ENCODE measurements at regions not wholly inside any gene's neighbourhood (a gene's known extent, or its start where the extent isn't known, plus 50 kb on each side); places are given as distances from the start of the nearest gene placed in this dataset.

DNA sequence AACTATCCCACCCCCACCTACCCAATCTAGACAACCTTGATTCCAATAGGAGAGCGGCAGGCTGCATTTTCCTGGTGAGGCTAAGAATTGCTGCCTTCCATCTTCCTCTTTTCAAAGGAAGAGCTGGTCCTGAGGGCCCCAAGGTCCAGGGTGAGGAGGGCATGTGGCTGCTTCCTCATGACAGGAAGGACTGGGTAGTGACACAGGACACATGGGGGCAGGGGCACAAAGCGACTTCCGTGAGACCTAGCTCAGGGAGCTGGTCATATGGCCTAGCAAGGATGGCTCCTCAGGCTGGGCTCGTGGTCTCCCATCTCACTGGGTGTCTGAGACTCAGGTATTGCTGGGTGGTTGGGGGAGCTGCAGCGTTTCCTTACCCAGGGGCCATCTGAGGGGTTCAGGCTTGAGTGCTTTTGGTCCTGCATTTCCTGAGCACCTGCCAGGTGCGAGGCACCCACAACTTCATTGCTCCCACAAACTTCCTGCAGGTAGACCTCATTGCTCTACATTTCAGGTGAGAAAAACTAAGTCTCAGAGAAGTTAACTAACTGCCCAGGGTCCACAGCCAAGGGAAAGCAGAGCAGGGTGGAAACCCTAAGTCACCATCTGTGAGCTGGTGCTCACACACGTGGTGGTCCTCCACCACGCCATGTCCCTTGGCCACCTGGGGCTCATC is 160.0 kb upstream of the TLE3 start:
- no peak overlapping the region for H3K4me3 ChIP-seq
- peaks cover 9% of the 10 kb centered on the region for H3K4me1 ChIP-seq (replicated peaks)
- no peaks in the 10 kb centered on the region for H3K27me3 ChIP-seq (replicated peaks)

DNA sequence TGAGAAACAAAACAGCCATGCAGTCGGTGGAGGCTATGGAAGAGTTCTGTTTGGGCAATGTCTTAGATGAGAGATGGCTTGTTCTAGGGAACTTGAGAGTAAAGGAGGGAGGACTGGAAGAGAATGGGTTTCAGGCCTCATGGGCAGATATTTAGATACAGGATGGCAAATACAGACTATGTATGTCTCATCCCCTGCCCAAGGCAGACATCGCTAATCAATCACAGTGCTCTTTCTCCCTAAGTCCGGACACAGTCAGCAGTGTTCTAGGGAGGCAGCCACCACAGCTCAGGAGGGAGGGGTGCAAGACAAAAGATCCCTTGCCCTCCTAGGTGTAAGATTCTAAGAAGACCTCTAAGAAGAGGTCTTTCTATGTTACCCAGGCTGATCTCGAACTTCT is 159.3 kb upstream of the TLE3 start:
- H3K27ac ChIP-seq: no peak overlapping the region
- no peaks in the 10 kb centered on the region for H3K27me3 ChIP-seq (replicated peaks)
- H3K36me3 ChIP-seq: no peaks in the 10 kb centered on the region
- H3K9me3 ChIP-seq (replicated peaks): no peaks in the 10 kb centered on the region
- no peak for DNase-seq (ENCODE audit: low read depth in 1 of 2, low spot score in 2 of 2)
- no peak overlapping the region for H3K4me3 ChIP-seq
- peaks cover 9% of the 10 kb centered on the region for H3K4me1 ChIP-seq (replicated peaks)

More for the DNA sequence above, 160.0 kb upstream of the TLE3 start:
- no peaks in the 10 kb centered on the region for H3K9me3 ChIP-seq (replicated peaks)
- H3K36me3 ChIP-seq: no peaks in the 10 kb centered on the region
- no peak for DNase-seq (ENCODE audit: low read depth in 1 of 2, low spot score in 2 of 2)
- H3K27ac ChIP-seq: no peak overlapping the region

DNA sequence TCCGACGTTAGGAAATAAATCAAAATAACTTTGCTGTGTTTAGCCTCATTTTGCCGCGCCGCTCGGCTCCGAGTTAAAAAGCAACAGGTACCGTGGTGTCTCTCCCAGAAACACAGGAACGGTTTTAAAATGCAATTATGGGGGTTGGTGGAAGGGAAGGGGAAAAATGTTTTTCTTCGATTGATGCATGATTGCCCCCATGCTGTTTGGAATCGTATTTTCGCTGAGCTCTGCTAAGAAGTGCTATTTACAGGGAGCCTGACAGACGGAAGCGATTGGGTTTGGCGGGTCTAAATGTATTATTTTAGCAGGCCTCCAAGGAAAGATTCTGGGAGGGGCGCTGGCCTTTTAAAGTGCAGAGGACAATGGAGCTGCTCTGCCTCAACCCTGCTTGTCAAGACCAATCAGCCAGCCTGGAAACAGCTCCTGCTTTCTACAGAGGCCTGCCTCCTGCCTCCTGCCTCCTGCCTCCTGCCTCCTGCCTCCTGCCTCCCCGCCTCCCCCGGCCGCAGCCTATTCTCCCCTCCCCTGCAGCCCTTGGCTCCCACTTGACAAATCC is 156.7 kb upstream of the TLE3 start:
- Histone ChIP-seq H3K36me3 (no peaks in the 10 kb centered on the region), H3K4me1 (replicated peaks) (no peaks in the 10 kb centered on the region), H3K27me3 (replicated peaks) (no peaks in the 10 kb centered on the region), H3K27ac (no peak overlapping the region), H3K4me3 (no peak overlapping the region), H3K9me3 (replicated peaks) (no peaks in the 10 kb centered on the region)
- DNase-seq (ENCODE audit: low read depth in 1 of 2, low spot score in 2 of 2): no peak

DNA sequence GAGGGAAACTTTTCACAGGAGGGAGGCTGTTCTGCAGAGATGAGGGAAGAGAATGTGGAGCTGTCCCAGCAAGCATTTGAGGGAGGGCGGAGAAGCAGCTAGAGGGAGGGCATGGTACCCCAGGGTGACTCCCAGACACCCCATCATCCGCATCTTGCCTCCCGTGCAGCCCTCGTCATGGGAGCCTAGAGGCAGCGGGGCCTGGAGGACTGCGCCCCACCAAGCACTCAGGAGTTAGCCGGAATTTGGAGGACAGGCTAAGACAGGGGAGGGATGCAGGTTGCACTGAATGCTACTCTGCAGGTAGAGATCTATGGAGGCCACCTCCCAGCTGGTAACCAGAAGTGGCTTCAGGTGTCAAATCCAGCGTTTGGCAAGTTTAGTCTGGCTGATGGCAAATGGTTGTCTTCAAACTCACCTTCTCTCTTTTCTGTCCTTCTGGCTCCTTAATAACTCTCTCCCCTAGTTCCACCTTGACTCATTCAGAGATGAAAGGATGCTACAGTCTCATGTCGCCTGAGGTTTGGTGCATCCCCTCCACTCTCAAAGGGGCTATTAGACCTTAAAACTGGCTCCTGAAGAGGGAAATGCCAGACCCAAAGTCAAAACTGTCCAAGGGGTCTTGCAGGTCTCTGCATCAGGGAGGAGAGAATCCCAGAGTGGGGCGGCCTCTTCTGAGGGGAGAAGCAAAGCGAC is 155.9 kb upstream of the TLE3 start:
- Histone ChIP-seq H3K27ac (no peak overlapping the region), H3K27me3 (replicated peaks) (no peaks in the 10 kb centered on the region), H3K4me1 (replicated peaks) (no peaks in the 10 kb centered on the region), H3K36me3 (no peaks in the 10 kb centered on the region), H3K9me3 (replicated peaks) (no peaks in the 10 kb centered on the region), H3K4me3 (no peak overlapping the region)
- no peak for DNase-seq (ENCODE audit: low read depth in 1 of 2, low spot score in 2 of 2)

DNA sequence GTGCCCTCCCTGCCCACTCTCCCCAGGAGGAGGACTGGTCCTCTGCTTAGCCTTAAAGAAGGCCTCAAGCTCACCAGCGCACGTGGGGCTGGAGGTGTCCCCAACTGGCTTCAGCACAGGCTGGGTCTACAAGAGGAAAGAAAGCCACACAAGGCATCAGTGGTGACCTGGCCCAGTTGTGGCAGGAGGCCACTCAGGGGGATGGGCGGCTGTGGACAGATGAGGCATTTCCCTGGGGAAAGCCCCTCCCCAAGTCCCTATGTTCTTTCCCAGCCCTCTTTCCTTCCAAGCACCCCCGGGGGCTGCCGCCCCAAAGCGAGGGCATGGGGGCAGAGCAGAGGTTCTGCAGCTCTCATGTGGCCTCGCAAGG is 155.2 kb upstream of the TLE3 start:
- Histone ChIP-seq H3K4me1 (replicated peaks) (no peaks in the 10 kb centered on the region), H3K4me3 (no peak overlapping the region), H3K36me3 (no peaks in the 10 kb centered on the region), H3K27ac (no peak overlapping the region), H3K27me3 (replicated peaks) (no peaks in the 10 kb centered on the region), H3K9me3 (replicated peaks) (no peaks in the 10 kb centered on the region)
- DNase-seq (ENCODE audit: low read depth in 1 of 2, low spot score in 2 of 2): no peak

DNA sequence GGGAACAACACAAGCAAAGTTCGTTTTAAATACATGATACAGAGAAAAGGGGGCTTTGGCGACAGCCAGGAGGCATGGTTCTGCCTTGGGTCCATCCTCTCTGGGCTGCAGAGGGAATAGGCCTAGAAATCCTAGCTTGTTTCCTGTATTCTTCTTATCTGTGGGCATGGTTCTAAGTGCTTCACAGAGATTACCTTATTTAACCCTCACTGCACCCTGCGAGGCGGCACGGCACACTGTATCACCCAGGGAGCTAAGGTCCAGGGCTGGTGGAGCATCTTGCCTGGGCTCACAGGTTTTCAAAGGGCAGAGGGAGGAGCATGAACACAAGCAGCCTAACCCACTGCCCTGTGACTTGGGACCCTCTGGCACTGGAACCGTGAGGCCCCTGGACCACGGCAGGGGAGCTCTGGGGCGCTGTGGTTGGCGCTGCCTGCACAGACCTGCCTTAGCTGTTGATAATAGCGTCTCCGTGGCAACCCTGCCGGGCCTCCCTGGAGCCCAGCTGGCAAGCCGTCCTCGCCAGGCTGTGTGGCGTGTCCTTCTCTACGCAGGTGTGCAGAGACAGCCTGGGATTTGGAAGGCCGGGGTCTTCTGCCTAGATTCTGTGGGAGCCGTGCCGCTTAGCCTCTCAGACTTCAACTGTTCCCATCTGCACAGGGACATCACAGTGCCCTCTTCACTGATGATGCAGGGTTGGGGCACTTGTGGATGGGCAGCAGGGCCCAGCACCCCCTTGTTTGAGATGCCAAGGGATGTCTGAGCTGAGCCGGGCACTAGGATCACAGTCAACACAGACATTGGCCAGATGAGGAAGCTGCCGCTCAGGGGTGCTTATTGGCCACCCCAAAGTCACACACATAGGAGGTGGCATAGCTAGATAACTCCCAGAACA is 154.6 kb upstream of the TLE3 start:
- Histone ChIP-seq H3K9me3 (replicated peaks) (no peaks in the 10 kb centered on the region), H3K27ac (no peak overlapping the region), H3K4me3 (no peak overlapping the region), H3K4me1 (replicated peaks) (no peaks in the 10 kb centered on the region), H3K27me3 (replicated peaks) (no peaks in the 10 kb centered on the region), H3K36me3 (no peaks in the 10 kb centered on the region)
- no peak for DNase-seq (ENCODE audit: low read depth in 1 of 2, low spot score in 2 of 2)

DNA sequence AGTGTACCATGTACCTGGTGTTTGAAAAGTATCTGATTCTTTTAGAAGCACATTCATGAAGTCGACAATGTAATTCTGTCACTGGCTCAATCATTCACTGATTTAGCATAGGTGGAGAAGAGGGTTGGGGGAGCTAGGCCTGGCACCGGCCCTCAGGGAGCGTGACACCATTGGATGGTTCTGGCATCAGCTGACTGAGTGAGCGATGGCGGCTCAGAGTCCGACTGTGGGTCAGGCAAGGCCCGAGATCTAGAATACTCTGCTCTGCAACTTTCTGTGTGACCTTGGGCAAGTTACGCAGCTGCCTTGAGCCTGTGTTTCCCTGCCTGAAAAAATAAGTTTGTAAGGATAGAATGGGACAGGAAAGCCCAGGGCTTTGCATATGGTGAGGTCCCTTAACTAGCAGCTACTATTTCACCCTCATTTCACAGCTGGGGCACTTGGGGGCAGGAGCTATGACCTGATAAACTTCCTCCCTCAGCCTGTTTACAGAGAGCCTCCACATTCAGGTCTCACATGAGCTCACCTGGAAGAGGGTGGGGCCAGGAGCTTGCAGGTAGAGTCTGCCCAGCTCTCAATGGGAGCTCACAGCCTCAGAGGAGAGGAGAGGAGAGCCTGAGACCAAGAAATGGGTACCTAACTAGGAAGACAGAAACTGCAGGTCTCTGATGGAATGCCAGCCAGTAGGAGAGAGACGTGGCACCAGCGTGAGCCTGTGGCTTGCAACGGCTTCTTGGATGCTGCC is 153.7 kb upstream of the TLE3 start:
- Histone ChIP-seq H3K4me3 (no peak overlapping the region), H3K9me3 (replicated peaks) (no peaks in the 10 kb centered on the region), H3K4me1 (replicated peaks) (peaks cover 2% of the 10 kb centered on the region), H3K27ac (no peak overlapping the region), H3K36me3 (no peaks in the 10 kb centered on the region), H3K27me3 (replicated peaks) (no peaks in the 10 kb centered on the region)
- DNase-seq (ENCODE audit: low read depth in 1 of 2, low spot score in 2 of 2): no peak

DNA sequence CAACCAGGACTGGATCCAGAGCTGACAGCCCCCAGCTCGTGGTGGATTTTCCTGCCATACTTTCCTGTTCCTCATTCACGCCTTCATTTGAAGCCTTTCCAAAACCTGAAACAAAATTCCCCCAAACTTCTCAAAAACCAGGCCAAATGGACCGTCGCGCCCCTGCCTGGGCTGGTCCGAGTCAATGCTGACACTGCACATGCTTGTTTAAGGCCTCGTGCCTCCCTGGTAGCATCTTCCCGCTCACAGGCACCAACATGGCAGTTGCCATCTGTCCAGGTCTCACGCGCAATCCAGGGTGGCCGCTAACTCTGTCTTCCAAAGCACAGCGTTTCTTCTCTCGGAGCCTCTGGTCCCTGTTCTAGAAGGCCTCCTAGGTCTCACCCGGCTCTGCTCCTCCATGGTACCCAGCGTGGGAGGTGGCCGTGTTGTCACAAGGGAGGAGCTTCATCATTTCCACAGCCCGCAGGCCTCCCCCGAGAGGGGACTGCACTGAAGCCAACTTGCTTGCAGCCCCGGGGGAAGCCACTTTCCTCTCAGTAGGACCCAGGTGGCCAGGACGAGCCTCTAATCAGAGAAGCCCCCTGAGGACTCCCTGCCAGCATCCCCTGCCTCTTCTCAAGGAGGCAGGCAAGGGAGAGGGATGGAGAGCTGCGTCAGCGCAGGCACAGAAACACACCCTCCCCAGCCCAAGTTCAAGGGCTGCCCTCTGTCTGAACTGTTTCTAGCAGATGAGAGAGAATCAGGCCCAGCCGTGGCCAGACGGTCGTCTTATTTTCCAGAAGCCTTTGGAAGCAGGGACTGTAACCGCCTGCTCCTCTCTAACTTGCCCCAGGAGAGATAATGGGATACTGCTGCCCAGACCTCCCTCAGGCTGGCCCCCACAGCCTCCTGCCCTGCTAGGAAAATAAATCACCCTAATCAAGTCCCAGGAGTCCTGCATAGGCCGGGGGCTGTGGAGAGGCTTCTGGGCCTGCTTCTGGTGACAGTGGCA is 152.8 kb upstream of the TLE3 start:
- H3K27ac ChIP-seq: no peak overlapping the region
- no peak overlapping the region for H3K4me3 ChIP-seq
- DNase-seq (ENCODE audit: low read depth in 1 of 2, low spot score in 2 of 2): no peak
- no peaks in the 10 kb centered on the region for H3K36me3 ChIP-seq
- H3K4me1 ChIP-seq (replicated peaks): peaks cover 9% of the 10 kb centered on the region
- H3K9me3 ChIP-seq (replicated peaks): no peaks in the 10 kb centered on the region
- H3K27me3 ChIP-seq (replicated peaks): no peaks in the 10 kb centered on the region

DNA sequence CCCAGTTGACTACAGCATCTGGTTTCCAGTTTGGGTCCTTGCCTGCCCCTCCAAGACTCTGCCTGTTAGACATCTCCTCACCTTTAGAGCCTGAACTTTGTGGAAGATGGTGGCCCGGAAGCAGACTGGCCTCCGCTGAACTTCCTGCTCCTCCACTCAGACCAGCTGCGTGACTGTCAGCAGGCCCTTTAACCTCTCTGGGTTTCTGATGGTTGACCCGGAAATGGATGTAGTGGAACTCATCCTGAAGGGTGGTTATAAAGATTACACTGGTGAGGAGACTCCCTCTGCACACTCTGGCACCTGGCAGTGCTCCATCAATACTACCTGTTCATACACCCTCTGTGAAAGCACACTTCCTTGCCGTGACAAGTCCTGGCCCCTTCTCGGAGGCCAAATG is 151.9 kb upstream of the TLE3 start:
- no peak overlapping the region for H3K4me3 ChIP-seq
- H3K27ac ChIP-seq: no peak overlapping the region
- H3K9me3 ChIP-seq (replicated peaks): no peaks in the 10 kb centered on the region
- DNase-seq (ENCODE audit: low read depth in 1 of 2, low spot score in 2 of 2): no peak
- H3K27me3 ChIP-seq (replicated peaks): no peaks in the 10 kb centered on the region
- H3K4me1 ChIP-seq (replicated peaks): peaks cover 9% of the 10 kb centered on the region
- no peaks in the 10 kb centered on the region for H3K36me3 ChIP-seq

DNA sequence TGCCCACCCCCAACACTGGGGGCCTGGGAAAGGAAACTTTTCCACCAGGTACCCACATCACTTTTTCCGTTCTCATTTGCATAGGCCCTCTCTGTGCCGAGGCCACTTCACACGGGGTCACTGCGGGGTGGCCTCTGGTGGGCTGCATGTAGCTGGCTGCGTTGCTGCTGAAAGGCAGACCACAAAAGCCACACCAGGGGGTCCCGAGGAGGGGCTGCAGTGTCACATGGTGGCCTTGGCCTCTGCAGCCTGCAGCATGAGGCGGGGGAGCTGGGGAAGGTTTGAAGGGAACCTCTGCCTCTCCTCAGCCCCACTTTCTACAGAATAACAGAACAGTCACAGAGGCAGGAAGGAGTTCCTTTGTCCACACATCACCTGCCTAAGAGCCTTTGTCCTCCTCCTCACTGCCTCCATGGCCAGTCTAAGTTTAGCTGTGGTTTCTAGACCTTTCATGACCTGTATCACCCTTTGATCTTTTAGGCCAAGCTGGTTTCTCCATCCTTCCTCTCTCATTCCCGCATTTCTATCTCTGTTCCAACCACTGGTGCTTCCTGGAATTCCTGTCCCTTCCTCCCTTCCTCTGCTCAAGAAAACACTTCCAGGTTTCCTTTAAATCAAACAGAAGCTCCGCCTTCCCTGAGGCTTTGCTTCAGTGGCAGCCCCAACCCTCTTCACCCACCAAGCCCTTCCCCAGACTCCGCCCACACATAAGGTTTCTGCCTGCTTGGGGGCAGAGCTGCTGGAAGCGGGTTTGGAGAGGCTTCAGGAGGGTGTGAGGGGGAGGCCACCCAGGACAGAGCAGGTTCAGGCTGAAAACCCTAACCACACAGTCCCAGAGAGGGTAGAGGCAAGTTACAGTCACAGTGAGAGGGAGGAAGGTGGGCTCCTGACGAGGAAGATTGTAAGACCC is 150.7 kb upstream of the TLE3 start:
- no peaks in the 10 kb centered on the region for H3K36me3 ChIP-seq
- H3K27ac ChIP-seq: no peak overlapping the region
- DNase-seq (ENCODE audit: low read depth in 1 of 2, low spot score in 2 of 2): no peak
- no peaks in the 10 kb centered on the region for H3K27me3 ChIP-seq (replicated peaks)
- H3K9me3 ChIP-seq (replicated peaks): no peaks in the 10 kb centered on the region
- H3K4me1 ChIP-seq (replicated peaks): peaks cover 9% of the 10 kb centered on the region
- no peak overlapping the region for H3K4me3 ChIP-seq

DNA sequence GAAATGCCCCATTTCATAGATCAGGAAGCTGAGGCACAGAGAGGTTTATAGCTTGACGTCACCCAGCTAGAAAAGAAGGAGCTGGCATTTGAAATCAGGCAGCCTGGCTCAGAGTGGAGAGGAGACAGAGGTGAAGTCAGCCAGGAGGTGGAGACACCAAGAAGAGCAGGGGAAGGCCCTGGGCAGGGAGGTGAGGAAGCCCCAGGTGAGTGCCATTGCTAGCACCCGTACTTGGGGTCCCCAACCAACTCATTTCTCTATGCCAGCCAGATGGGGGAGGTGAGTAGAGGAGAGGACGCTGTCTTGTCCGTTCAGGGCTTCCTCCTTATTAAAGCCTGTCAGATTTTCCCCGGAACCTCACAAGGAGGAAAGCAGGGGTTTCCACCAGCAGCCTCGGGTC is 149.6 kb upstream of the TLE3 start:
- Histone ChIP-seq H3K9me3 (replicated peaks) (no peaks in the 10 kb centered on the region), H3K27ac (no peak overlapping the region), H3K27me3 (replicated peaks) (no peaks in the 10 kb centered on the region), H3K36me3 (no peaks in the 10 kb centered on the region), H3K4me1 (replicated peaks) (peaks cover 9% of the 10 kb centered on the region), H3K4me3 (no peak overlapping the region)
- DNase-seq (ENCODE audit: low read depth in 1 of 2, low spot score in 2 of 2): no peak
